HG02852 (cell line): ENCODE measurements at regions not wholly inside any gene's neighbourhood (a gene's known extent, or its start where the extent isn't known, plus 50 kb on each side); places are given as distances from the start of the nearest gene placed in this dataset.

ENCODE experiments used
- ATAC-seq: cut with Tn5 transposase; IDR thresholded peaks from one replicate; pipeline ENCODE4 v1.9.1; 2021; ENCODE audit warnings: mild to moderate bottlenecking, moderate library complexity; ENCODE audit not compliant: unreplicated experiment

- ATAC-seq, result no peak
Measured at GRCh38 chr4:43242606-43243005, 350.1 kb downstream of the GRXCR1 start.

- ATAC-seq, result no peak
Measured at GRCh38 chr4:43243433-43244116, 351.1 kb downstream of the GRXCR1 start.

- ATAC-seq, result peak; percentile 99
Measured at GRCh38 chr4:43244688-43245382, 352.3 kb downstream of the GRXCR1 start.

- no peak for ATAC-seq
Measured at GRCh38 chr4:43251841-43252240, 359.3 kb downstream of the GRXCR1 start.

- ATAC-seq, result no peak
Measured at GRCh38 chr4:43253541-43253940, 361.0 kb downstream of the GRXCR1 start.

GRCh38 chr4:43264730-43265129, 372.2 kb downstream of the GRXCR1 start:
- no peak for ATAC-seq

GRCh38 chr4:43271946-43272345, 379.4 kb downstream of the GRXCR1 start:
- ATAC-seq, result no peak

GRCh38 chr4:43274376-43274775, 381.9 kb downstream of the GRXCR1 start:
- ATAC-seq, result no peak

- no peak for ATAC-seq
Measured at GRCh38 chr4:43275779-43276178, 383.3 kb downstream of the GRXCR1 start.

- no peak for ATAC-seq
Measured at GRCh38 chr4:43276321-43276720, 383.8 kb downstream of the GRXCR1 start.

- ATAC-seq, result no peak
Measured at GRCh38 chr4:43277003-43277402, 384.5 kb downstream of the GRXCR1 start.

- ATAC-seq, result no peak
Measured at GRCh38 chr4:43282534-43282933, 390.0 kb downstream of the GRXCR1 start.

GRCh38 chr4:43286137-43286536, 393.6 kb downstream of the GRXCR1 start:
- ATAC-seq, result no peak

- no peak for ATAC-seq
Measured at GRCh38 chr4:43296946-43297528, 404.5 kb downstream of the GRXCR1 start.

GRCh38 chr4:43316813-43317212, 424.3 kb downstream of the GRXCR1 start:
- no peak for ATAC-seq

GRCh38 chr4:43325220-43325967, 432.9 kb downstream of the GRXCR1 start:
- ATAC-seq, result no peak

GRCh38 chr4:43330288-43330687, 437.8 kb downstream of the GRXCR1 start:
- no peak for ATAC-seq

GRCh38 chr4:43331226-43332051, 438.9 kb downstream of the GRXCR1 start:
- ATAC-seq, result no peak

- no peak for ATAC-seq
Measured at GRCh38 chr4:43332052-43332425, 439.5 kb downstream of the GRXCR1 start.

- no peak for ATAC-seq
Measured at GRCh38 chr4:43337707-43338106, 445.2 kb downstream of the GRXCR1 start.

- ATAC-seq, result no peak
Measured at GRCh38 chr4:43339435-43339834, 446.9 kb downstream of the GRXCR1 start.
